PFSK-1 (cell line): ENCODE measurements at regions not wholly inside any gene's neighbourhood (a gene's known extent, or its start where the extent isn't known, plus 50 kb on each side); places are given as distances from the start of the nearest gene placed in this dataset.

Experiments
- FOXP2 ChIP-seq: optimal IDR thresholded peaks from 2 replicates; pipeline ENCODE3; 2011; ENCODE audit warnings: borderline replicate concordance, control low read depth, inconsistent platforms; ENCODE audit not compliant: insufficient read depth; ENCODE audit errors: extremely low read length, extremely low read depth
- POLR2AphosphoS5 ChIP-seq: IDR thresholded peaks from 2 replicates; pipeline ENCODE4 v1.6.1; 2012; ENCODE audit warnings: low read depth, mild to moderate bottlenecking, control low read depth, low read length, moderate library complexity

DNA sequence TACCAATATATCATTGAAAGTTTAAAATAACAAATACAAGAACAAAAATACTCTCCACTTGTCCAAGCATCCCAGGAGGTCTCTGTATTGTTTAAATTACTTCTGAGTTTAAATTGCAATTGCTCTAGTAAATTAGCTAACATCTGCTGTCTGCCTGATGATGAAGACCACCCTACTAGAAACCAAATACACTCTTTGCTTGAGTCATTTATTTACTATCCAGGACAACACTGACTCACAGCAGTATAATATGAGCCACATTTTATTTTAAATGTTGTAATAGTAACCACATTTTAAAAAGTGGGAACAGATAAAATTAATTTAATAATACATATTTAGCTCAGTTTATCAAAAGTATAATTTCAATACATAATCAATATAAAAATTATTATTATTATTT lies 62.9 kb upstream of the EEA1 start:
- no peak for TF ChIP-seq FOXP2
- TF ChIP-seq POLR2AphosphoS5: no peak
